ENCODE measurements at regions not wholly inside any gene's neighbourhood (a gene's known extent, or its start where the extent isn't known, plus 50 kb on each side); places are given as distances from the start of the nearest gene placed in this dataset.

DNA sequence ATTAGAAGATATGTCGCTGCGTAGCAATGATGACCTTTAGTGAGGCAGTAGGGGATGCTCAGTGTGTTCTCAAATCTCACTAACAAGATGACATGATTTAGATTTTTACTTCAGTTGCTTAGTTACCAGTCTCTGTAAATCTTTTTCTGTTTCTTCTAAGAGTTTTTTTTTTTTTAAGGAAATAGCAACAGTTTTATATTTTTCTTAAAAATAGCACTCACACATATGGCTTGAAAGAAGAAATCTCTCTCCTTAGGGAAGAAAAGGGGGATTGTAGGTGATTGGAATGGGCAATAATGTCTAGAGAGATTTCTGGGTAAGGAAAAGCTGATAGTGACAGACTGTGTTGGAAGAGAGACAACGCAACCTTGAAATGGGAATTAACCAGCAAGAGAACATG lies 524.6 kb upstream of the ARPP21 start:
- TF ChIP-seq POLR2A (IDR thresholded peaks at IDR 0.05; ENCODE audit: low read depth, low read length) (no peak), TAF1 (IDR thresholded peaks at IDR 0.05; ENCODE audit: borderline replicate concordance, low read depth, low read length) (no peak)

Data from GM12892 (cell line).